Neural crest cell (in vitro differentiated cells): ENCODE measurements at regions not wholly inside any gene's neighbourhood (a gene's known extent, or its start where the extent isn't known, plus 50 kb on each side); places are given as distances from the start of the nearest gene placed in this dataset.

ENCODE experiments used
- DNase-seq: peaks from one replicate; pipeline ENCODE4 v3.0.0; 2021; ENCODE audit warnings: low read depth, mixed read lengths, low spot score
- H3K27ac Mint-ChIP-seq: one replicate; pipeline ENCODE4 v1.8.0; 2021; ENCODE audit warnings: mild to moderate bottlenecking, mixed read lengths; ENCODE audit not compliant: unreplicated experiment
- H3K27me3 Mint-ChIP-seq: 2 replicates; pipeline ENCODE4 v1.8.0; 2021; ENCODE audit warnings: low read depth, mild to moderate bottlenecking, mixed read lengths
- H3K36me3 Mint-ChIP-seq: 2 replicates; pipeline ENCODE4 v1.8.0; 2021; ENCODE audit warnings: low read depth, mild to moderate bottlenecking, mixed read lengths
- H3K4me1 Mint-ChIP-seq: 2 replicates; pipeline ENCODE4 v1.8.0; 2021; ENCODE audit warnings: mixed read lengths
- H3K4me3 Mint-ChIP-seq: one replicate; pipeline ENCODE4 v1.8.0; 2021; ENCODE audit warnings: mild to moderate bottlenecking, mixed read lengths
- H3K9me3 Mint-ChIP-seq: 2 replicates; pipeline ENCODE4 v1.8.0; 2021; ENCODE audit warnings: mixed read lengths
- TF ChIP-seq, protein P1 (sequence below): fragments of 200-600 bp; sonication (generic); conservative IDR thresholded peaks from 2 replicates; pipeline ENCODE4 v1.5.0; 2021; ENCODE audit warnings: antibody characterized with exemption, mild to moderate bottlenecking

DNA sequence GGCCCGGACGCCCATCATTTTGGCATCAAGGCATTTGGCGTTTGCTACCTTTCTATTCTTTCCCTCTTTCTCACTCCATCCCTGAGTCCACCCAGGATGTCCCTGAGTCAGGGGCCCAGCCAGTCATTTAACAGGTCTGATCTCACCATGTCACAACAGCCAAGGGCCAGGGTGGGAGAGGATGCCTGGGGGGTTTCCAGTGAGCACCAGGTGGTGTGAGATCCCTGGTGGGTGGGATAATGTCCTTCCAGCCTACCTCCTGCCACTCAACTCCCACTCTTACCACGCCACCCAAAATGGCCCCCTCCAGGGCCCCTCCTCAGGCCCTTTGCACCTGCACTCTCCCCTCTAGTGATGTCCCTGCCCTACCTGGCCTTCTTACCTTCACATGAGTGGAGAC lies 310.8 kb downstream of the BCL11B start:
- peak overlapping the region; percentile 72 for H3K27ac Mint-ChIP-seq
- no peak overlapping the region for H3K4me3 Mint-ChIP-seq
- peaks cover 35% of the 10 kb centered on the region for H3K4me1 Mint-ChIP-seq
- no peaks in the 10 kb centered on the region for H3K36me3 Mint-ChIP-seq
- TF ChIP-seq, protein P1, sequence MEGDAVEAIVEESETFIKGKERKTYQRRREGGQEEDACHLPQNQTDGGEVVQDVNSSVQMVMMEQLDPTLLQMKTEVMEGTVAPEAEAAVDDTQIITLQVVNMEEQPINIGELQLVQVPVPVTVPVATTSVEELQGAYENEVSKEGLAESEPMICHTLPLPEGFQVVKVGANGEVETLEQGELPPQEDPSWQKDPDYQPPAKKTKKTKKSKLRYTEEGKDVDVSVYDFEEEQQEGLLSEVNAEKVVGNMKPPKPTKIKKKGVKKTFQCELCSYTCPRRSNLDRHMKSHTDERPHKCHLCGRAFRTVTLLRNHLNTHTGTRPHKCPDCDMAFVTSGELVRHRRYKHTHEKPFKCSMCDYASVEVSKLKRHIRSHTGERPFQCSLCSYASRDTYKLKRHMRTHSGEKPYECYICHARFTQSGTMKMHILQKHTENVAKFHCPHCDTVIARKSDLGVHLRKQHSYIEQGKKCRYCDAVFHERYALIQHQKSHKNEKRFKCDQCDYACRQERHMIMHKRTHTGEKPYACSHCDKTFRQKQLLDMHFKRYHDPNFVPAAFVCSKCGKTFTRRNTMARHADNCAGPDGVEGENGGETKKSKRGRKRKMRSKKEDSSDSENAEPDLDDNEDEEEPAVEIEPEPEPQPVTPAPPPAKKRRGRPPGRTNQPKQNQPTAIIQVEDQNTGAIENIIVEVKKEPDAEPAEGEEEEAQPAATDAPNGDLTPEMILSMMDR, result no peak
- no peaks in the 10 kb centered on the region for H3K27me3 Mint-ChIP-seq
- DNase-seq, result no peak
- H3K9me3 Mint-ChIP-seq, result no peaks in the 10 kb centered on the region

DNA sequence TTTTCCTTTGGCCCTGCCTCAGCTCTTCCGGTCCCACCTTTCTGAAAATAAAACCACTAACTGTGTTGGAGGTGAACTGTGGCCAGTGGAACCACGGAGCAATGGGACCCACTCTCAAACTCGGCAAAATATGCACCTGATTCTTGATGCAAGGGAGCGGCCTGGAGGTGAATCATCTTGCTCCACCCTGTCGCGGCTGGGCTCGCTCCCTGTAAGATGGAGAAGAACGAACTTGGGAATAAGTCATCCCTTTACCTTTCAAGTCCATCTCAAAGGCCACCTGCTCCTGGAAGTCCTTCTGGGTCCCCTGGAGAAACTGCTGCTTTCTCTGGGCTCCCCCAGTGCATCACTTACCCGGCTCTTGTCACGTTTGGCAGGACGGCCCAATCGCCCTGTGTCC lies 309.9 kb downstream of the BCL11B start:
- no peaks in the 10 kb centered on the region for H3K9me3 Mint-ChIP-seq

DNA sequence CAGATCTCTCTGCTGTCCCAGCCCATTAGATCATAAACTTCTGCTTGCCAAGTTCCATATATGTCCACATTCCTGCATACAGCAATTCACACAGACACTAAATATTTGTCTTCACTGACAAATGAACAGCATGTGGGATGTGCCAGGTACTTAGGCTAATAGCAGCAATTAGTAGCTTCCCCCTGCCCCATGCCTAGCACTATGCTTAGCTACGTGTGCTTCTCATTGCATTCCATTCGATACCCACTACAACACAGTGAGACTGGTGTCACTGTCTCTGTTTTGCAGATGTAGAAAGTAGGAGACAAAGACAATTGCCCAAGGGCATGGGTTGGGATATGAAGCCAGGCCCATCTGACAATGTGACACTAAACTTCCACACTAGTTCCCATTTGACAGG lies 308.4 kb downstream of the BCL11B start:
- DNase-seq, result no peak
- no peak overlapping the region for H3K27ac Mint-ChIP-seq
- no peaks in the 10 kb centered on the region for H3K36me3 Mint-ChIP-seq
- no peaks in the 10 kb centered on the region for H3K9me3 Mint-ChIP-seq
- peaks cover 35% of the 10 kb centered on the region for H3K4me1 Mint-ChIP-seq
- no peaks in the 10 kb centered on the region for H3K27me3 Mint-ChIP-seq
- H3K4me3 Mint-ChIP-seq, result no peak overlapping the region
- TF ChIP-seq, protein P1, result no peak

More for the DNA sequence above, 309.9 kb downstream of the BCL11B start:
- Mint-ChIP-seq H3K27me3 (no peaks in the 10 kb centered on the region), H3K27ac (no peak overlapping the region), H3K4me3 (peak overlapping the region; percentile 67), H3K36me3 (no peaks in the 10 kb centered on the region), H3K4me1 (peaks cover 35% of the 10 kb centered on the region)
- no peak for DNase-seq
- TF ChIP-seq, protein P1, result no peak

DNA sequence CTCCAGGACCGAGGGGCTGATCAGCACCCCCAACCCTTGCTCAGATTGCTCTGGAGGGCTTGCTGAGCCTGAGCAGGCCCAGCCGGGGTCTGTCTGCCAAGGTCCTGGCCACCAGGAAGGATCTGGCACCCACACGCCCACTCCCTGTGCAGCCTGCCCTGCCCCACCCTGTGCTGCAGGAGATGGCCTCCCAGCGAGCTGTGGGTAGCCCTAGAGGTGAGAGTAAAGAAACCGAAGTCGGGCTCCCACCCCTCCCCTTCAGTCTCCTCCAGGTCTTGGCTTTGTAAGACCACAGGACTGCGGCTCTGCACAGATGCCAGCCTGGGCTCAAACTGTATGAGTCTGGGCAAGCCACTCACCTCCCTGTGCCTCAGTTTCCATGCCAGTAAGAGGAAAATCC lies 307.8 kb downstream of the BCL11B start:
- Mint-ChIP-seq H3K9me3 (no peaks in the 10 kb centered on the region), H3K27me3 (no peaks in the 10 kb centered on the region), H3K4me1 (peaks cover 35% of the 10 kb centered on the region), H3K4me3 (no peak overlapping the region), H3K27ac (no peak overlapping the region), H3K36me3 (no peaks in the 10 kb centered on the region)
- no peak for DNase-seq
- TF ChIP-seq, protein P1, result no peak

DNA sequence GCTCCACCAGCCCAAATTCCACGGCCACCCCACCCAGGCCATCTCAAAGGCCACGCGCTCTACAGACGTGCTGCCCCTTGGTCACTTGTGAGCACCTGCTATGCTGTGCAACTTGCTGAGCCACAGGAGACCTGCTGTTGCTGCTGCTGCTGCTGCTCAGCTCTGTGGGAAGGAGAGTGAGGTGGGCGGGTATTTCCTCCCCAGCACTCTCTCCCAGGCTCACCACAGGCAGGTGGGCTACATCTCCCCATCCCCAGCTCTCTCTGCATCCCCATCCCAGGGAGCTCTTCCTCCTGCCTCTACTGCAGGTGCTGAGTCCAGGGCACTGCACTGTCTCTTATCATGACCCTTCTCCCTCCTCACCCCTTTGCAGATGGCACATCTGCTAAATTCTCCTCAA lies 306.9 kb downstream of the BCL11B start:
- H3K4me1 Mint-ChIP-seq, result peaks cover 26% of the 10 kb centered on the region
- TF ChIP-seq, protein P1, result no peak
- H3K9me3 Mint-ChIP-seq, result no peaks in the 10 kb centered on the region
- no peak overlapping the region for H3K4me3 Mint-ChIP-seq
- no peaks in the 10 kb centered on the region for H3K27me3 Mint-ChIP-seq
- H3K36me3 Mint-ChIP-seq, result no peaks in the 10 kb centered on the region
- H3K27ac Mint-ChIP-seq, result peak overlapping the region; percentile 24
- DNase-seq, result no peak

DNA sequence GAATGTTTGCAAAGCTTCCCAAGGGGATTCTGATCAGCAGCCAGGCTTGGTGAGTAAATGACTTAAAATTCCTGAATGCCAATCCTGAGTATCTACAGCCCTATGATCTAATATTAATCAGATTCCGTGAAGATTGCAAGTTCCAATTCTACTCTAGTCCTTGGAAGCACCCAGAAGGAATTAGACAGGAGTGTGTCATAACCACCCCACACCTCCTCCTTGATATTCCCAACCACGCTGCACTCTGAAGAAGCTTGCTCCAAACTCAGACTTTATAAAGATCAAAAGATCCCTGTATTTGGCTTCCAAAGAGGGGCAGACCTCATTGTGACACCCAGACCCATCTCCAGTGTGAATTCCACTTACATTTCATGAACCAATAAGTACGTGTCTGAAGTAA lies 306.0 kb downstream of the BCL11B start:
- Mint-ChIP-seq H3K27ac (no peak overlapping the region), H3K27me3 (no peaks in the 10 kb centered on the region), H3K9me3 (no peaks in the 10 kb centered on the region), H3K36me3 (no peaks in the 10 kb centered on the region), H3K4me1 (peaks cover 25% of the 10 kb centered on the region), H3K4me3 (no peak overlapping the region)
- TF ChIP-seq, protein P1, result no peak
- DNase-seq, result no peak
